HL-60 (cell line): ENCODE measurements at regions not wholly inside any gene's neighbourhood (a gene's known extent, or its start where the extent isn't known, plus 50 kb on each side); places are given as distances from the start of the nearest gene placed in this dataset.

ENCODE experiments used
- DNase-seq, 2 experiments: peaks; one replicate each; pipeline ENCODE4 v3.0.0-alpha.2; 2010 to 2020; ENCODE audit warnings: low read depth in 1 of 2, low spot score in 1 of 2
- H3K27ac ChIP-seq: fragments of 250-450 bp; sonication (Bioruptor Pico); replicated peaks from 2 replicates; pipeline ENCODE4 v1.5.1; 2020; ENCODE audit warnings: mild to moderate bottlenecking, moderate library complexity
- H3K27me3 ChIP-seq: fragments of 250-450 bp; sonication (Bioruptor Pico); 2 replicates; pipeline ENCODE4 v1.5.1; 2021; ENCODE audit warnings: mild to moderate bottlenecking, moderate library complexity; ENCODE audit not compliant: insufficient read depth, poor library complexity, severe bottlenecking
- H3K4me3 ChIP-seq: replicated peaks from 2 replicates; pipeline ENCODE4 v1.5.1; 2011; ENCODE audit warnings: mild to moderate bottlenecking, control low read depth, low read length; ENCODE audit not compliant: insufficient read depth
- GABPA ChIP-seq: IDR thresholded peaks from 2 replicates; pipeline ENCODE4 v1.6.1; 2012; ENCODE audit warnings: low read depth
- POLR2AphosphoS5 ChIP-seq: IDR thresholded peaks from 2 replicates; pipeline ENCODE4 v1.6.1; 2012; ENCODE audit warnings: low read depth
- SPI1 ChIP-seq: IDR thresholded peaks from 2 replicates; pipeline ENCODE4 v1.6.1; 2012; ENCODE audit warnings: low read depth, mild to moderate bottlenecking, borderline replicate concordance
- TF ChIP-seq, protein P1 (sequence below): IDR thresholded peaks from one replicate; pipeline ENCODE4 v1.5.1; 2011; ENCODE audit warnings: low read length, control low read depth, inconsistent platforms; ENCODE audit not compliant: insufficient read depth
- TF ChIP-seq, protein P2 (sequence below): IDR thresholded peaks from 2 replicates; pipeline ENCODE4 v1.6.1; 2012; ENCODE audit warnings: low read depth; ENCODE audit not compliant: insufficient replicate concordance

- Histone ChIP-seq H3K4me3 (no peak overlapping the region), H3K27ac (no peak overlapping the region), H3K27me3 (peaks cover 59% of the 10 kb centered on the region)
- no peak for TF ChIP-seq SPI1
- no peak for TF ChIP-seq GABPA
- TF ChIP-seq, protein P1, sequence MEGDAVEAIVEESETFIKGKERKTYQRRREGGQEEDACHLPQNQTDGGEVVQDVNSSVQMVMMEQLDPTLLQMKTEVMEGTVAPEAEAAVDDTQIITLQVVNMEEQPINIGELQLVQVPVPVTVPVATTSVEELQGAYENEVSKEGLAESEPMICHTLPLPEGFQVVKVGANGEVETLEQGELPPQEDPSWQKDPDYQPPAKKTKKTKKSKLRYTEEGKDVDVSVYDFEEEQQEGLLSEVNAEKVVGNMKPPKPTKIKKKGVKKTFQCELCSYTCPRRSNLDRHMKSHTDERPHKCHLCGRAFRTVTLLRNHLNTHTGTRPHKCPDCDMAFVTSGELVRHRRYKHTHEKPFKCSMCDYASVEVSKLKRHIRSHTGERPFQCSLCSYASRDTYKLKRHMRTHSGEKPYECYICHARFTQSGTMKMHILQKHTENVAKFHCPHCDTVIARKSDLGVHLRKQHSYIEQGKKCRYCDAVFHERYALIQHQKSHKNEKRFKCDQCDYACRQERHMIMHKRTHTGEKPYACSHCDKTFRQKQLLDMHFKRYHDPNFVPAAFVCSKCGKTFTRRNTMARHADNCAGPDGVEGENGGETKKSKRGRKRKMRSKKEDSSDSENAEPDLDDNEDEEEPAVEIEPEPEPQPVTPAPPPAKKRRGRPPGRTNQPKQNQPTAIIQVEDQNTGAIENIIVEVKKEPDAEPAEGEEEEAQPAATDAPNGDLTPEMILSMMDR, result no peak
- no peak for TF ChIP-seq POLR2AphosphoS5
- TF ChIP-seq, protein P2, sequence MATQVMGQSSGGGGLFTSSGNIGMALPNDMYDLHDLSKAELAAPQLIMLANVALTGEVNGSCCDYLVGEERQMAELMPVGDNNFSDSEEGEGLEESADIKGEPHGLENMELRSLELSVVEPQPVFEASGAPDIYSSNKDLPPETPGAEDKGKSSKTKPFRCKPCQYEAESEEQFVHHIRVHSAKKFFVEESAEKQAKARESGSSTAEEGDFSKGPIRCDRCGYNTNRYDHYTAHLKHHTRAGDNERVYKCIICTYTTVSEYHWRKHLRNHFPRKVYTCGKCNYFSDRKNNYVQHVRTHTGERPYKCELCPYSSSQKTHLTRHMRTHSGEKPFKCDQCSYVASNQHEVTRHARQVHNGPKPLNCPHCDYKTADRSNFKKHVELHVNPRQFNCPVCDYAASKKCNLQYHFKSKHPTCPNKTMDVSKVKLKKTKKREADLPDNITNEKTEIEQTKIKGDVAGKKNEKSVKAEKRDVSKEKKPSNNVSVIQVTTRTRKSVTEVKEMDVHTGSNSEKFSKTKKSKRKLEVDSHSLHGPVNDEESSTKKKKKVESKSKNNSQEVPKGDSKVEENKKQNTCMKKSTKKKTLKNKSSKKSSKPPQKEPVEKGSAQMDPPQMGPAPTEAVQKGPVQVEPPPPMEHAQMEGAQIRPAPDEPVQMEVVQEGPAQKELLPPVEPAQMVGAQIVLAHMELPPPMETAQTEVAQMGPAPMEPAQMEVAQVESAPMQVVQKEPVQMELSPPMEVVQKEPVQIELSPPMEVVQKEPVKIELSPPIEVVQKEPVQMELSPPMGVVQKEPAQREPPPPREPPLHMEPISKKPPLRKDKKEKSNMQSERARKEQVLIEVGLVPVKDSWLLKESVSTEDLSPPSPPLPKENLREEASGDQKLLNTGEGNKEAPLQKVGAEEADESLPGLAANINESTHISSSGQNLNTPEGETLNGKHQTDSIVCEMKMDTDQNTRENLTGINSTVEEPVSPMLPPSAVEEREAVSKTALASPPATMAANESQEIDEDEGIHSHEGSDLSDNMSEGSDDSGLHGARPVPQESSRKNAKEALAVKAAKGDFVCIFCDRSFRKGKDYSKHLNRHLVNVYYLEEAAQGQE, result no peak
- DNase-seq, result no peak
Measured at GRCh38 chr11:16603890-16604793, 134.3 kb upstream of the C11orf58 start.

GRCh38 chr11:16603245-16603644 lies 135.2 kb upstream of the C11orf58 start:
- TF ChIP-seq, protein P2, result no peak
- TF ChIP-seq, protein P1, result no peak
- TF ChIP-seq SPI1, result no peak
- TF ChIP-seq POLR2AphosphoS5, result no peak
- no peak for TF ChIP-seq GABPA
- Histone ChIP-seq H3K27ac (no peak overlapping the region), H3K4me3 (no peak overlapping the region), H3K27me3 (peaks cover 54% of the 10 kb centered on the region)
- no peak for DNase-seq

- no peak overlapping the region for H3K4me3 ChIP-seq
- no peak for DNase-seq
- TF ChIP-seq, protein P2, result no peak
- no peak for TF ChIP-seq SPI1
- no peak for TF ChIP-seq POLR2AphosphoS5
- no peak for TF ChIP-seq GABPA
- TF ChIP-seq, protein P1, result no peak
- H3K27ac ChIP-seq, result no peak overlapping the region
- H3K27me3 ChIP-seq, result peaks cover 15% of the 10 kb centered on the region
Measured at GRCh38 chr11:16598906-16599305, 139.5 kb upstream of the C11orf58 start.
